GM13977 (cell line): ENCODE measurements at regions not wholly inside any gene's neighbourhood (a gene's known extent, or its start where the extent isn't known, plus 50 kb on each side); places are given as distances from the start of the nearest gene placed in this dataset.

Experiments used
- DNase-seq: peaks from one replicate; pipeline ENCODE4 v3.0.0; 2012; ENCODE audit warnings: low spot score
- in situ Hi-C: fragments of 300-500 bp; cut with MboI; formaldehyde crosslinking; loops from one replicate; pipeline ENCODE4 v1.12.0; 2022; ENCODE audit warnings: low sequenced_read_pairs, low pct_unique_long_range_greater_than_20kb, mixed read lengths, inconsistent platforms; ENCODE audit not compliant: unreplicated experiment
- TF ChIP-seq, protein P1 (sequence below): IDR thresholded peaks from 2 replicates; pipeline ENCODE4 v1.5.1; 2012; ENCODE audit warnings: mild to moderate bottlenecking, control low read depth; ENCODE audit not compliant: insufficient read depth; ENCODE audit errors: extremely low read depth, missing control alignments

DNA sequence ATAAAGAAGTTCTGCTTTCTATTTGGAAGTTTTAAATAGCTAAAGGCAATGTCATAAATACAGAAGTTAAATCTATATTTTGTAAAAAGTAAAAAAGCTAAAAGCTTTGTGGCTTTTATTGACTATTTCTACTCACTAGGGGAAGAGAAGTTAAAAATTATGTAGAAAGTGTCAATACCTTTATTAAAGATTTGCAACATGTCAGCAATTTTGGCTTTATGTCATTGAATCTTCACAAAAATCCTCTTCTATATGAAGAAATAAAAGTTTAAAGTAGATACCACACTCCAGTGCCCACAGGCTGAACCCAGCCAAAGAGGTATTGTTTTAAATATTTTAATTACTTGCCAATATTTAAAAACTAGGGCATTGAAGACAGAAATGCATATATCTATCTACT is 160.6 kb upstream of the HSF2 start:
- in situ Hi-C loops, result no loop called here
- DNase-seq, result no peak
- TF ChIP-seq, protein P1, sequence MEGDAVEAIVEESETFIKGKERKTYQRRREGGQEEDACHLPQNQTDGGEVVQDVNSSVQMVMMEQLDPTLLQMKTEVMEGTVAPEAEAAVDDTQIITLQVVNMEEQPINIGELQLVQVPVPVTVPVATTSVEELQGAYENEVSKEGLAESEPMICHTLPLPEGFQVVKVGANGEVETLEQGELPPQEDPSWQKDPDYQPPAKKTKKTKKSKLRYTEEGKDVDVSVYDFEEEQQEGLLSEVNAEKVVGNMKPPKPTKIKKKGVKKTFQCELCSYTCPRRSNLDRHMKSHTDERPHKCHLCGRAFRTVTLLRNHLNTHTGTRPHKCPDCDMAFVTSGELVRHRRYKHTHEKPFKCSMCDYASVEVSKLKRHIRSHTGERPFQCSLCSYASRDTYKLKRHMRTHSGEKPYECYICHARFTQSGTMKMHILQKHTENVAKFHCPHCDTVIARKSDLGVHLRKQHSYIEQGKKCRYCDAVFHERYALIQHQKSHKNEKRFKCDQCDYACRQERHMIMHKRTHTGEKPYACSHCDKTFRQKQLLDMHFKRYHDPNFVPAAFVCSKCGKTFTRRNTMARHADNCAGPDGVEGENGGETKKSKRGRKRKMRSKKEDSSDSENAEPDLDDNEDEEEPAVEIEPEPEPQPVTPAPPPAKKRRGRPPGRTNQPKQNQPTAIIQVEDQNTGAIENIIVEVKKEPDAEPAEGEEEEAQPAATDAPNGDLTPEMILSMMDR, result no peak

- TF ChIP-seq, protein P1, result no peak
- no peak for DNase-seq
- in situ Hi-C loops, result no loop called here
Observed at GRCh38 chr6:122246906-122247658, 152.4 kb upstream of the HSF2 start.

DNA sequence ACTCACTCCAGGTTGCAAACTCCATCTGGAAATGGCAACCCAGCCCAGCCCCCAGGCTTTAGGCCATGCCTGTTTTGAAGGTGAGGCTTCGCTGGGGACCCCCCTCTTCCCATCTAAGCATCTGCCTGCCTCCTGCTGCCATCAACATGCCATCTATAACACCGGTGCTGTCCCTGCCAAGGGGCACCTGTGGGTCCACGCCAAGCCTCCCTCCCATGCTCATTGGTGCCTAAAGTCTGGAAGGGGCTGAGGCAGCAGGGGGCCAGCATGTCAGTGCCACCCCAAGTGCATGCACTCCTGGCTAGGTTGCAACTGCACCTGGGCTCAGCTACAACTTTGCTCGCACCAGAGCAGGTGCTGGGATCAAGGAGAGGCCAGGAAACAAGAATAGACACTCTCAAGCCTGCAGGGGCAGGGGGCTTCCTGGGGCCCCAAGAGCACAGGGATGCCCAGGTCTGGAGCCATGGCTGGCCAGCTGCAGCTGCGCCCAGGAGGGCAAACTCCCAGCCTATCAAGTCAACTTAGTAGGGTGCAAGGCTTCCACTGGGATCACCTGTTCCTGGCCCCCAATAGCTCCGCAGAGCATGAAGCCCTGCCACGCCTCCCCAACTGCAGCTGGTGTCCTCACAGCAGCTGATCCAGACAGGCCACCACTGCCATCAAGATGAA is 151.3 kb upstream of the HSF2 start:
- TF ChIP-seq, protein P1, result no peak
- in situ Hi-C loops, result no loop called here
- no peak for DNase-seq

GRCh38 chr6:122248844-122249243 is 150.6 kb upstream of the HSF2 start:
- no peak for DNase-seq
- in situ Hi-C loops, result no loop called here
- TF ChIP-seq, protein P1, result no peak

- TF ChIP-seq, protein P1, result no peak
- in situ Hi-C loops, result no loop called here
- DNase-seq, result no peak
Observed at GRCh38 chr6:122258839-122259238, 140.6 kb upstream of the HSF2 start.

GRCh38 chr6:122264557-122264956 is 134.9 kb upstream of the HSF2 start:
- in situ Hi-C loops, result no loop called here
- TF ChIP-seq, protein P1, result no peak
- DNase-seq, result no peak
